WTC11 (cell line): ENCODE measurements at regions not wholly inside any gene's neighbourhood (a gene's known extent, or its start where the extent isn't known, plus 50 kb on each side); places are given as distances from the start of the nearest gene placed in this dataset.

ENCODE experiments used
- ATAC-seq: fragments of 200-7000 bp; cut with Tn5 transposase; 2 replicates; pipeline ENCODE4 v1.10.0; 2021; ENCODE audit warnings: mild to moderate bottlenecking, moderate library complexity
- CTCF ChIA-PET: fragments of 300-600 bp; sonication (Branson Sonifier 250); formaldehyde crosslinking; loops from one replicate; lab custom pipeline; 2021; ENCODE audit warnings: antibody characterized with exemption; lab: Charles Lee
- POLR2A ChIA-PET: fragments of 350-600 bp; sonication (Branson Sonifier 250); formaldehyde crosslinking; loops from one replicate; lab custom pipeline; 2021; ENCODE audit warnings: antibody characterized with exemption; lab: Charles Lee
- DNase-seq: peaks from one replicate; pipeline ENCODE4 v3.0.0; 2021; ENCODE audit warnings: low spot score
- H3K27ac Mint-ChIP-seq: 2 replicates; pipeline ENCODE4 v1.8.0; 2021; ENCODE audit warnings: mixed read lengths
- H3K27me3 Mint-ChIP-seq: 2 replicates; pipeline ENCODE4 v1.8.0; 2021; ENCODE audit warnings: low read depth, mild to moderate bottlenecking, moderate library complexity, mixed read lengths
- H3K36me3 Mint-ChIP-seq: 2 replicates; pipeline ENCODE4 v1.8.0; 2021; ENCODE audit warnings: mixed read lengths
- H3K4me1 Mint-ChIP-seq: 2 replicates; pipeline ENCODE4 v1.8.0; 2022; ENCODE audit warnings: mixed read lengths
- H3K4me3 Mint-ChIP-seq: 2 replicates; pipeline ENCODE4 v1.8.0; 2021; ENCODE audit warnings: mild to moderate bottlenecking, moderate library complexity, mixed read lengths
- H3K9me3 Mint-ChIP-seq: 2 replicates; pipeline ENCODE4 v1.8.0; 2021; ENCODE audit warnings: mixed read lengths
- AFF4 ChIP-seq: sonication (generic); formaldehyde crosslinking; IDR thresholded peaks from 2 replicates; pipeline ENCODE4 v1.8.1; 2023; ENCODE audit warnings: mild to moderate bottlenecking, missing genetic modification reagents, borderline replicate concordance
- ATF1 ChIP-seq: sonication (generic); formaldehyde crosslinking; IDR thresholded peaks from 2 replicates; pipeline ENCODE4 v1.8.1; 2023; ENCODE audit warnings: mild to moderate bottlenecking, moderate library complexity, missing genetic modification reagents
- CBFB ChIP-seq: sonication (generic); formaldehyde crosslinking; IDR thresholded peaks from 2 replicates; pipeline ENCODE4 v1.8.1; 2022; ENCODE audit warnings: mild to moderate bottlenecking, low read depth, missing genetic modification reagents
- E2F4 ChIP-seq: sonication (generic); formaldehyde crosslinking; IDR thresholded peaks from 2 replicates; pipeline ENCODE4 v1.8.1; 2022; ENCODE audit warnings: low read depth, mild to moderate bottlenecking, moderate library complexity, missing genetic modification reagents, borderline replicate concordance
- E2F5 ChIP-seq: sonication (generic); formaldehyde crosslinking; IDR thresholded peaks from 2 replicates; pipeline ENCODE4 v1.8.1; 2022; ENCODE audit warnings: mild to moderate bottlenecking, moderate library complexity, missing genetic modification reagents
- ERG ChIP-seq: fragments of 250-450 bp; sonication (Bioruptor Pico); IDR thresholded peaks from 2 replicates; pipeline ENCODE4 v1.8.0; 2021; ENCODE audit warnings: mild to moderate bottlenecking
- FOXJ3 ChIP-seq: sonication (generic); formaldehyde crosslinking; IDR thresholded peaks from 2 replicates; pipeline ENCODE4 v1.9.0; 2021; ENCODE audit warnings: missing genetic modification reagents, mild to moderate bottlenecking, borderline replicate concordance
- FOXP1 ChIP-seq: sonication (generic); formaldehyde crosslinking; IDR thresholded peaks from 2 replicates; pipeline ENCODE4 v1.8.0; 2022; ENCODE audit warnings: missing genetic modification reagents, mild to moderate bottlenecking, moderate library complexity, borderline replicate concordance
- GTF2I ChIP-seq: fragments of 250-450 bp; sonication (Bioruptor Pico); conservative IDR thresholded peaks from 2 replicates; pipeline ENCODE4 v1.4.0; 2021; ENCODE audit warnings: mild to moderate bottlenecking
- HMGXB4 ChIP-seq: sonication (generic); formaldehyde crosslinking; IDR thresholded peaks from 2 replicates; pipeline ENCODE4 v1.8.1; 2023; ENCODE audit warnings: mild to moderate bottlenecking, moderate library complexity, missing genetic modification reagents
- IRF1 ChIP-seq: sonication (generic); formaldehyde crosslinking; IDR thresholded peaks from 2 replicates; pipeline ENCODE4 v1.8.0; 2023; ENCODE audit warnings: missing genetic modification reagents
- MYBL2 ChIP-seq: sonication (generic); formaldehyde crosslinking; IDR thresholded peaks from 2 replicates; pipeline ENCODE4 v1.8.1; 2023; ENCODE audit warnings: mild to moderate bottlenecking, moderate library complexity, missing genetic modification reagents
- OVOL2 ChIP-seq: fragments of 250-450 bp; sonication (Bioruptor Pico); IDR thresholded peaks from 2 replicates; pipeline ENCODE4 v1.9.0; 2021; ENCODE audit warnings: mild to moderate bottlenecking, borderline replicate concordance
- RELA ChIP-seq: sonication (generic); formaldehyde crosslinking; IDR thresholded peaks from 2 replicates; pipeline ENCODE4 v1.8.1; 2022; ENCODE audit warnings: missing genetic modification reagents, mild to moderate bottlenecking, borderline replicate concordance
- RORB ChIP-seq: fragments of 250-450 bp; sonication (Bioruptor Pico); IDR thresholded peaks from 2 replicates; pipeline ENCODE4 v1.9.0; 2021; ENCODE audit warnings: mild to moderate bottlenecking
- SOX15 ChIP-seq: fragments of 250-450 bp; sonication (Bioruptor Pico); IDR thresholded peaks from 2 replicates; pipeline ENCODE4 v1.9.0; 2021; ENCODE audit warnings: mild to moderate bottlenecking
- TCF7 ChIP-seq: sonication (generic); formaldehyde crosslinking; IDR thresholded peaks from 2 replicates; pipeline ENCODE4 v1.8.0; 2022; ENCODE audit warnings: mild to moderate bottlenecking, low read depth, missing genetic modification reagents, moderate library complexity
- TEAD1 ChIP-seq: sonication (generic); formaldehyde crosslinking; IDR thresholded peaks from 2 replicates; pipeline ENCODE4 v1.8.0; 2022; ENCODE audit warnings: mild to moderate bottlenecking, missing genetic modification reagents
- ZNF138 ChIP-seq: sonication (generic); formaldehyde crosslinking; conservative IDR thresholded peaks from 2 replicates; pipeline ENCODE4 v1.8.1; 2022; ENCODE audit warnings: mild to moderate bottlenecking, moderate library complexity, missing genetic modification reagents
- ZNF232 ChIP-seq: sonication (generic); formaldehyde crosslinking; IDR thresholded peaks from 2 replicates; pipeline ENCODE4 v1.8.0; 2022; ENCODE audit warnings: mild to moderate bottlenecking, missing genetic modification reagents
- ZNF317 ChIP-seq: sonication (generic); formaldehyde crosslinking; IDR thresholded peaks from 2 replicates; pipeline ENCODE4 v1.8.1; 2023; ENCODE audit warnings: low read depth, mild to moderate bottlenecking, moderate library complexity, missing genetic modification reagents, borderline replicate concordance
- ZNF671 ChIP-seq: fragments of 250-450 bp; sonication (Bioruptor Pico); IDR thresholded peaks from 2 replicates; pipeline ENCODE4 v1.8.0; 2021; ENCODE audit warnings: mild to moderate bottlenecking

GRCh38 chr1:208808301-208808700 is 564.1 kb upstream of the PLXNA2 start:
- ATAC-seq (no peak), DNase-seq (no peak)
- Mint-ChIP-seq H3K27me3 (no peaks in the 10 kb centered on the region; the same call in 1 of the 2 replicates), H3K4me1 (peaks cover 5% of the 10 kb centered on the region), H3K27ac (no peak overlapping the region), H3K4me3 (no peak overlapping the region), H3K36me3 (peaks cover 6% of the 10 kb centered on the region; the same call in 1 of the 2 replicates), H3K9me3 (peaks cover 16% of the 10 kb centered on the region)
- ChIA-PET POLR2A (no interaction called here), CTCF (no interaction called here)
- no peak for TF ChIP-seq RELA
- no peak for TF ChIP-seq ZNF232 (CRISPR knock-in tag)
- TF ChIP-seq AFF4 (CRISPR knock-in tag): no peak
- no peak for TF ChIP-seq HMGXB4 (CRISPR knock-in tag)
- no peak for TF ChIP-seq CBFB (CRISPR knock-in tag)
- TF ChIP-seq MYBL2: no peak
- TF ChIP-seq E2F4: no peak
- TF ChIP-seq ZNF317 (CRISPR knock-in tag): no peak
- TF ChIP-seq FOXP1 (CRISPR knock-in tag): no peak

GRCh38 chr1:208809876-208810275 is 565.7 kb upstream of the PLXNA2 start:
- Mint-ChIP-seq H3K4me3 (no peak overlapping the region), H3K4me1 (no peaks in the 10 kb centered on the region), H3K9me3 (peaks cover 11% of the 10 kb centered on the region), H3K27ac (no peak overlapping the region), H3K27me3 (no peaks in the 10 kb centered on the region; the same call in 1 of the 2 replicates), H3K36me3 (0 out of 2 replicates have a peak, but pooled peaks cover 3% of the 10 kb centered on the region)
- DNase-seq (no peak), ATAC-seq (no peak)
- POLR2A ChIA-PET: no interaction called here
- CTCF ChIA-PET: no interaction called here
- TF ChIP-seq RELA (no peak), FOXJ3 (CRISPR knock-in tag) (no peak), OVOL2 (CRISPR knock-in tag) (no peak), E2F5 (CRISPR knock-in tag) (no peak), IRF1 (CRISPR knock-in tag) (no peak), RORB (CRISPR knock-in tag) (no peak), GTF2I (CRISPR knock-in tag) (no peak), ERG (CRISPR knock-in tag) (no peak), SOX15 (CRISPR knock-in tag) (no peak), TCF7 (no peak), AFF4 (CRISPR knock-in tag) (no peak), TEAD1 (no peak), ZNF138 (no peak), ZNF671 (CRISPR knock-in tag) (no peak), ATF1 (no peak)
